ENCODE measurements at regions not wholly inside any gene's neighbourhood (a gene's known extent, or its start where the extent isn't known, plus 50 kb on each side); places are given as distances from the start of the nearest gene placed in this dataset.

GRCh38 chr18:38397094-38397493 is 831.5 kb upstream of the CELF4 start:
- no peaks in the 10 kb centered on the region for H4K20me1 ChIP-seq (replicated peaks in 1 of 2; ENCODE audit: control insufficient read depth in 1 of 2, insufficient read depth in 2 of 2, low read length in 2 of 2)
- POLR2A ChIA-PET (ENCODE audit: partially characterized antibody): no interaction called here
- no peak overlapping the region for H2BK5ac ChIP-seq (ENCODE audit: low read depth, low read length)
- H3K18ac ChIP-seq (ENCODE audit: extremely low read depth, low read length): no peak overlapping the region
- no peaks in the 10 kb centered on the region for H3K36me3 ChIP-seq (ENCODE audit: control insufficient read depth in 2 of 4, insufficient read depth in 4 of 4, low read length in 3 of 4)
- CTCF ChIA-PET (ENCODE audit: partially characterized antibody): no interaction called here
- no peaks in the 10 kb centered on the region for H3K79me1 ChIP-seq (ENCODE audit: low read depth, low read length)
- DNase-seq (ENCODE audit: low read depth in 1 of 2, low spot score in 2 of 2) (no peak), FAIRE-seq (no peak)
- H2BK20ac ChIP-seq (ENCODE audit: low read length): no peak overlapping the region
- H2AFZ ChIP-seq (ENCODE audit: low read length): no peak overlapping the region
- H3K27me3 ChIP-seq (replicated peaks in 1 of 4; ENCODE audit: control insufficient read depth in 3 of 4, extremely low read depth in 1 of 4, insufficient read depth in 3 of 4, low read length in 3 of 4): no peaks in the 10 kb centered on the region
- no peaks in the 10 kb centered on the region; a peak in 1 of 7 replicates for H3K4me1 ChIP-seq (replicated peaks in 1 of 4; ENCODE audit: control insufficient read depth in 3 of 4, insufficient read depth in 4 of 4, low read length in 3 of 4)
- no peak overlapping the region for H3K14ac ChIP-seq (ENCODE audit: insufficient read length)
- no peaks in the 10 kb centered on the region for H3K23me2 ChIP-seq (ENCODE audit: low read depth, low read length)
- no peak overlapping the region for H4K8ac ChIP-seq (ENCODE audit: extremely low read depth, insufficient read depth, low read length)
- no peak overlapping the region for H3K4me2 ChIP-seq (ENCODE audit: insufficient read depth in 1 of 2, low read depth in 2 of 2, low read length in 2 of 2)
- H2BK120ac ChIP-seq (replicated peaks; ENCODE audit: low read depth, low read length): no peak overlapping the region
- H2BK15ac ChIP-seq (ENCODE audit: low read length): no peak overlapping the region
- H3K23ac ChIP-seq (ENCODE audit: insufficient read length): no peak overlapping the region
- no peak for TF ChIP-seq POLR2AphosphoS5 (IDR thresholded peaks at IDR 0.05; ENCODE audit: low read depth, low read length)
- no peak for TF ChIP-seq RBBP5 (IDR thresholded peaks at IDR 0.05; ENCODE audit: borderline replicate concordance, low read depth, low read length)
- no peak for TF ChIP-seq KDM4A (IDR thresholded peaks at IDR 0.05; ENCODE audit: low read depth, low read length, severe bottlenecking)
- TF ChIP-seq POLR2A (IDR thresholded peaks at IDR 0.05; ENCODE audit: control extremely low read depth in 1 of 2, low read depth in 2 of 2, low read length in 2 of 2): no peak
- no peak for TF ChIP-seq FOSL1 (IDR thresholded peaks at IDR 0.05; ENCODE audit: insufficient read depth, low read depth, low read length)
- TF ChIP-seq SIX5 (IDR thresholded peaks at IDR 0.05; ENCODE audit: low read depth, low read length): no peak
- TF ChIP-seq CREB1 (IDR thresholded peaks at IDR 0.05): no peak
- TF ChIP-seq, protein P1, sequence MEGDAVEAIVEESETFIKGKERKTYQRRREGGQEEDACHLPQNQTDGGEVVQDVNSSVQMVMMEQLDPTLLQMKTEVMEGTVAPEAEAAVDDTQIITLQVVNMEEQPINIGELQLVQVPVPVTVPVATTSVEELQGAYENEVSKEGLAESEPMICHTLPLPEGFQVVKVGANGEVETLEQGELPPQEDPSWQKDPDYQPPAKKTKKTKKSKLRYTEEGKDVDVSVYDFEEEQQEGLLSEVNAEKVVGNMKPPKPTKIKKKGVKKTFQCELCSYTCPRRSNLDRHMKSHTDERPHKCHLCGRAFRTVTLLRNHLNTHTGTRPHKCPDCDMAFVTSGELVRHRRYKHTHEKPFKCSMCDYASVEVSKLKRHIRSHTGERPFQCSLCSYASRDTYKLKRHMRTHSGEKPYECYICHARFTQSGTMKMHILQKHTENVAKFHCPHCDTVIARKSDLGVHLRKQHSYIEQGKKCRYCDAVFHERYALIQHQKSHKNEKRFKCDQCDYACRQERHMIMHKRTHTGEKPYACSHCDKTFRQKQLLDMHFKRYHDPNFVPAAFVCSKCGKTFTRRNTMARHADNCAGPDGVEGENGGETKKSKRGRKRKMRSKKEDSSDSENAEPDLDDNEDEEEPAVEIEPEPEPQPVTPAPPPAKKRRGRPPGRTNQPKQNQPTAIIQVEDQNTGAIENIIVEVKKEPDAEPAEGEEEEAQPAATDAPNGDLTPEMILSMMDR (IDR thresholded peaks at IDR 0.05; ENCODE audit: control extremely low read depth in 1 of 3, insufficient read depth in 1 of 3, low read depth in 1 of 3, low read length in 3 of 3): no peak
- TF ChIP-seq CBX8 (IDR thresholded peaks at IDR 0.05; ENCODE audit: borderline replicate concordance, low read depth, low read length): no peak
- TF ChIP-seq SRF (IDR thresholded peaks at IDR 0.05; ENCODE audit: low read depth, low read length): no peak
- no peak for TF ChIP-seq EZH2 (IDR thresholded peaks at IDR 0.05; ENCODE audit: low read depth, low read length, severe bottlenecking)
- no peak for TF ChIP-seq MAFK (IDR thresholded peaks at IDR 0.05; ENCODE audit: low read depth, low read length)
- no peak for TF ChIP-seq GTF2F1 (IDR thresholded peaks at IDR 0.05; ENCODE audit: borderline replicate concordance, low read depth, low read length)
- no peak for TF ChIP-seq KDM1A (IDR thresholded peaks at IDR 0.05; ENCODE audit: borderline replicate concordance, low read length)
- no peak for TF ChIP-seq TAF1 (IDR thresholded peaks at IDR 0.05; ENCODE audit: low read depth, low read length)
- H3K27ac ChIP-seq (ENCODE audit: low read depth, low read length): no peak overlapping the region
- H3K9ac ChIP-seq (replicated peaks in 1 of 4; ENCODE audit: extremely low read depth in 1 of 4, low read depth in 3 of 4, low read length in 3 of 4): no peak overlapping the region
- no peak overlapping the region for H2BK12ac ChIP-seq (ENCODE audit: low read depth, low read length)
- no peak overlapping the region for H4K91ac ChIP-seq (replicated peaks; ENCODE audit: insufficient read length, low read length)
- H3K4ac ChIP-seq (replicated peaks; ENCODE audit: insufficient read length, low read depth, low read length): no peak overlapping the region
- no peaks in the 10 kb centered on the region for H3K79me2 ChIP-seq (ENCODE audit: control insufficient read depth in 1 of 2, insufficient read depth in 2 of 2, low read length in 2 of 2)
- no peak overlapping the region for H3K56ac ChIP-seq (replicated peaks; ENCODE audit: insufficient read length, low read depth, low read length)
- H3K4me3 ChIP-seq (ENCODE audit: extremely low read depth in 1 of 4, insufficient read depth in 2 of 4, low read depth in 3 of 4, low read length in 4 of 4): no peak overlapping the region
- no peaks in the 10 kb centered on the region for H3K9me3 ChIP-seq (ENCODE audit: insufficient read depth in 2 of 2, low read depth in 1 of 2, low read length in 1 of 2)
- H4K5ac ChIP-seq (ENCODE audit: insufficient read length, low read depth, low read length): no peak overlapping the region
- H2AK5ac ChIP-seq (ENCODE audit: low read depth, low read length): no peak overlapping the region

Measured in H1 (cell line).